ENCODE measurements at regions not wholly inside any gene's neighbourhood (a gene's known extent, or its start where the extent isn't known, plus 50 kb on each side); places are given as distances from the start of the nearest gene placed in this dataset.

- TF ChIP-seq CTCF (IDR thresholded peaks at IDR 0.05; ENCODE audit: extremely low read depth in 1 of 2, insufficient read depth in 1 of 2, low read depth in 1 of 2, low read length in 2 of 2) (no peak), POLR2A (IDR thresholded peaks at IDR 0.05; ENCODE audit: low read depth, low read length) (no peak)
Measured at GRCh38 chr1:165062346-165062745, 294.2 kb downstream of the LMX1A start.

Measured in endothelial cell of umbilical vein (primary cell).